ENCODE measurements at regions not wholly inside any gene's neighbourhood (a gene's known extent, or its start where the extent isn't known, plus 50 kb on each side); places are given as distances from the start of the nearest gene placed in this dataset.

DNA sequence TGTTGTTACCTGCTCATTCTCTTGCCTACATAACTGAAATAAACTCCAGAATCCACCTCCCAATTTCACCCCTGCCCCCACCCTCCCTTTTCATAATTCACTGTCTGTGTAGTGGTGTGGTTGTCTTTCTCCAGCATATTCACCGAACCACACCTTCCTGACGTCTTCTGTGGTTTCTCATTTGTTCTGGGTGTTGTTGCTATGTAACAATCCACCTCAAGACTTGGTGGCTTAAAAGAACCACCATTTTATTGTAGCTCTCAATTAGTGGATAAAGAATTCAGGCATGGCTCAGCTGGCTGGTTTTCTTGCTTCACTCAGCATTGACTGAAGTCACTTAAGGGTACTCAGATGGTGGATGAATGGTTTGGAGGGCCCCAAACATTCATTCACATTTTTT lies 229.8 kb downstream of the MAF start:
- no peak overlapping the region for H3K18ac ChIP-seq (ENCODE audit: extremely low read depth, low read length)
- H3K4me2 ChIP-seq (ENCODE audit: insufficient read depth in 1 of 2, low read depth in 2 of 2, low read length in 2 of 2): no peak overlapping the region
- H3K23ac ChIP-seq (ENCODE audit: insufficient read length): no peak overlapping the region
- no peak overlapping the region for H2BK20ac ChIP-seq (ENCODE audit: low read length)
- no peak overlapping the region for H3K4me3 ChIP-seq (ENCODE audit: extremely low read depth in 1 of 4, insufficient read depth in 2 of 4, low read depth in 3 of 4, low read length in 4 of 4)
- FAIRE-seq (no peak), DNase-seq (ENCODE audit: low read depth in 1 of 2, low spot score in 2 of 2) (no peak)
- no peaks in the 10 kb centered on the region for H3K79me2 ChIP-seq (ENCODE audit: control insufficient read depth in 1 of 2, insufficient read depth in 2 of 2, low read length in 2 of 2)
- H3K56ac ChIP-seq (replicated peaks; ENCODE audit: insufficient read length, low read depth, low read length): no peak overlapping the region
- TF ChIP-seq BACH1 (IDR thresholded peaks at IDR 0.05; ENCODE audit: low read length) (no peak), RBBP5 (IDR thresholded peaks at IDR 0.05; ENCODE audit: borderline replicate concordance, low read depth, low read length) (no peak), SIN3A (conservative IDR thresholded peaks at IDR 0.05 in 1 of 2, IDR thresholded peaks at IDR 0.05 in 1 of 2; ENCODE audit: low read depth in 1 of 2, low read length in 2 of 2) (no peak), CEBPB (IDR thresholded peaks at IDR 0.05; ENCODE audit: low read depth, low read length) (no peak), FOSL1 (IDR thresholded peaks at IDR 0.05; ENCODE audit: insufficient read depth, low read depth, low read length) (no peak), SP4 (IDR thresholded peaks at IDR 0.05; ENCODE audit: low read length) (no peak)
- TF ChIP-seq, protein P1, sequence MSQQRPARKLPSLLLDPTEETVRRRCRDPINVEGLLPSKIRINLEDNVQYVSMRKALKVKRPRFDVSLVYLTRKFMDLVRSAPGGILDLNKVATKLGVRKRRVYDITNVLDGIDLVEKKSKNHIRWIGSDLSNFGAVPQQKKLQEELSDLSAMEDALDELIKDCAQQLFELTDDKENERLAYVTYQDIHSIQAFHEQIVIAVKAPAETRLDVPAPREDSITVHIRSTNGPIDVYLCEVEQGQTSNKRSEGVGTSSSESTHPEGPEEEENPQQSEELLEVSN (IDR thresholded peaks at IDR 0.05): no peak
- ChIA-PET CTCF (ENCODE audit: partially characterized antibody) (interaction anchor here (0.6 to 1.3 kb wide), 3 partner anchors 9 to 1296 kb away, joined by 3 read pairs; no protein-coding TSS in a partner anchor), POLR2A (ENCODE audit: partially characterized antibody) (no interaction called here)
- no peaks in the 10 kb centered on the region for H3K79me1 ChIP-seq (ENCODE audit: low read depth, low read length)
- H3K4ac ChIP-seq (replicated peaks; ENCODE audit: insufficient read length, low read depth, low read length): no peak overlapping the region
- no peaks in the 10 kb centered on the region for H3K27me3 ChIP-seq (replicated peaks in 1 of 4; ENCODE audit: control insufficient read depth in 3 of 4, extremely low read depth in 1 of 4, insufficient read depth in 3 of 4, low read length in 3 of 4)
- H2BK120ac ChIP-seq (replicated peaks; ENCODE audit: low read depth, low read length): no peak overlapping the region
- no peak overlapping the region for H4K5ac ChIP-seq (ENCODE audit: insufficient read length, low read depth, low read length)
- H2AK5ac ChIP-seq (ENCODE audit: low read depth, low read length): no peak overlapping the region
- no peak overlapping the region for H3K14ac ChIP-seq (ENCODE audit: insufficient read length)
- no peak overlapping the region for H2BK15ac ChIP-seq (ENCODE audit: low read length)
- H3K4me1 ChIP-seq (replicated peaks in 1 of 4; ENCODE audit: control insufficient read depth in 3 of 4, insufficient read depth in 4 of 4, low read length in 3 of 4): no peaks in the 10 kb centered on the region
- H3K27ac ChIP-seq (ENCODE audit: low read depth, low read length): no peak overlapping the region
- no peak overlapping the region for H2BK5ac ChIP-seq (ENCODE audit: low read depth, low read length)
- no peak overlapping the region for H2AFZ ChIP-seq (ENCODE audit: low read length)
- no peak overlapping the region for H3K9ac ChIP-seq (replicated peaks in 1 of 4; ENCODE audit: extremely low read depth in 1 of 4, low read depth in 3 of 4, low read length in 3 of 4)
- no peak overlapping the region for H4K91ac ChIP-seq (replicated peaks; ENCODE audit: insufficient read length, low read length)
- H4K8ac ChIP-seq (ENCODE audit: extremely low read depth, insufficient read depth, low read length): no peak overlapping the region
- WGBS, 2 experiments (ENCODE audit: extremely low coverage in 1 of 2, insufficient coverage in 1 of 2, insufficient read length in 1 of 2, insufficient replicate concordance in 2 of 2, low coverage in 1 of 2, low lambda C conversion rate in 2 of 2, missing lambda C conversion rate in 1 of 2): 94% methylated on average over 2 of the region's 2 CpGs; no CpG with 5 or more reads in 1 of the 2 experiments
- no peaks in the 10 kb centered on the region for H4K20me1 ChIP-seq (replicated peaks in 1 of 2; ENCODE audit: control insufficient read depth in 1 of 2, insufficient read depth in 2 of 2, low read length in 2 of 2)
- no peaks in the 10 kb centered on the region for H3K36me3 ChIP-seq (ENCODE audit: control insufficient read depth in 2 of 4, insufficient read depth in 4 of 4, low read length in 3 of 4)
- H2BK12ac ChIP-seq (ENCODE audit: low read depth, low read length): no peak overlapping the region
- peaks cover 0 to 3% of the 10 kb centered on the region in 2 experiments; a peak in 1 of 4 replicates for H3K9me3 ChIP-seq (ENCODE audit: insufficient read depth in 2 of 2, low read depth in 1 of 2, low read length in 1 of 2)
- H3K23me2 ChIP-seq (ENCODE audit: low read depth, low read length): no peaks in the 10 kb centered on the region

Measured in H1 (cell line).